ENCODE measurements at regions not wholly inside any gene's neighbourhood (a gene's known extent, or its start where the extent isn't known, plus 50 kb on each side); places are given as distances from the start of the nearest gene placed in this dataset.
"Not testable (repeated sequence)": the region's sequence is repeated elsewhere in the genome, so short reads cannot be mapped to it uniquely, and the experiment has no call there.

GRCh38 chr22:25281675-25282345, 62.4 kb downstream of the CRYBB2 start:
- DNase-seq, result no peak

GRCh38 chr22:25282346-25282670, 62.9 kb downstream of the CRYBB2 start:
- no peak for DNase-seq

DNA sequence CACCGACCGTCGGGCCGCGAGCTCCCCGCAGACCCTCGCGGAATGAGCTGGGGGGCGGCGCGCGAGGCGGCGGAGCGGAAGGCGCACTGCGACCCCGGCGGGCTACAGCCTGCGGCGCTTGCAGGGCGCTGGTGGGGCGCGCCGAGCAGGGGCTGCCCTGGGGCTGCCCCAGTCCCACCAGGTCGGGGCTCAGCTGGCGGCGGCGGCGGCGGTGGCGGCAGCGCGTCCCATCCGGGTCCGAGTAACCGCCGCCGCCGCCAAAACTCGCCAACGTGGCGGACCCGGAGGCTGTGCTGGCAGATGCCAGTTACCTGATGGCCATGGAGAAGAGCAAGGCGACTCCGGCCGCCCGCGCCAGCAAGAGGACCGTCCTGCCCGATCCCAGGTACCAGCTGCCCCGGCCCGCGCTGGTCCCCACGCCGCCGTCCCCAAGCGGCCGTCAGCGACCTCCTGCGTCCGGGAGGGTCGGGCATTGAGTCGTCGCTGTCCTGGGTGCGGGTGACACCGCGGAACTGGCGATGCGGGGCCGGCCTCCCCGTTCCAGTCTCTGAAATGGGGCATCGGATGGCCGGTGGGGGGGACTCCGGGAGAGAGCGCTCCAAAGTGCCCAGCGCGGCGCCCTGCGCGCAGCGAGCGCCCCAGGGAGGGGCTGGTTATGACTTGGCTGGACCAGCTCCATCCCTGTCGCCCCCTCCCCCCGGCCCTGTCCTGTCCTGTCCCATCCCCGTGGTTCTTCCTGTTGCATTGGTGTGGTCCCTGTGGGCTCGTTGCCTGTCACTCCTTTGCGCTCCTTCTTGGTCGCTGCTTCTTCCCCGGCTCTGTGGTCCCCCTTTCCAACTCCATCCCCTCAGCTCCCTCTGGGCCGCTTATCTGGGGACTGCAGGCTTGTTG, 63.5 kb downstream of the CRYBB2 start:
- no peak for DNase-seq

DNA sequence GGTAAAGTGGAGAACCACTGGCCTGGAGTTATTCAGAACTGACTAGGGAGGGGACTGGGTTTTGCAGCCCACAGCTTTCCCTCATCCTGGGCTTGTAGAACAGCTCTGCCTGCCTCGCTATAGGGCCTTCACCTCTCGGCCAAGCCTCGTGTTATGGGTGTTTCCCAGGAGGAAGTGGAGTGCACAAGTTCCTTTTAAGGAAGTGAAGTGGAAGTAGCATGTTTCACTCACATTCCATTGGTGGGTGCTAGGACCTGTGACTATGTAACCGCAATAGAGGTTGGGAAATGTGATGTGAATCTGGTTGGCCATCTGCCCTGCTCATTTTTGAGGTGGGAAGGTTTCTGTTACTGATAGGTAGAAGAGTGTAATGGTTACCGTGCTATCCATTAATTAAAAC, 69.0 kb downstream of the CRYBB2 start:
- not testable (repeated sequence) for DNase-seq

DNA sequence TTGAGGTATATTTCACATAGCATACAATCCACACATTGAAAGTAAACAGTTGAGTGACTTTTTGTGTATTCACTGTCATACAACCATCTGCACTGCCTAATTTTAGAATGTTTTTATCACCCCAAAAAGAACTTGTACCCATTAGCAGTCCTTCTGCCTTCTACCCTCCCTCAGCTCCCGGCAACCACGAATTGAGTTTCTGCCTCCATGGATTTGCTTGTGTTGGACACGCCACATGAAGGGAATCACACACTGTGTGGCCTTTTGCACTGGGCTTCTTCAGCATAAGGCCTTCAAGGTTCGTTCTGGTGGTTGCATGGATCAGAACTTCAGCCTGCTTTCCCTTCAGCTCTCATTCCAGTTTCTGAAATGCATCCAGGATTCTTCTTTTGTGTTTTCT, 82.5 kb downstream of the CRYBB2 start:
- DNase-seq, result not testable (repeated sequence)

DNA sequence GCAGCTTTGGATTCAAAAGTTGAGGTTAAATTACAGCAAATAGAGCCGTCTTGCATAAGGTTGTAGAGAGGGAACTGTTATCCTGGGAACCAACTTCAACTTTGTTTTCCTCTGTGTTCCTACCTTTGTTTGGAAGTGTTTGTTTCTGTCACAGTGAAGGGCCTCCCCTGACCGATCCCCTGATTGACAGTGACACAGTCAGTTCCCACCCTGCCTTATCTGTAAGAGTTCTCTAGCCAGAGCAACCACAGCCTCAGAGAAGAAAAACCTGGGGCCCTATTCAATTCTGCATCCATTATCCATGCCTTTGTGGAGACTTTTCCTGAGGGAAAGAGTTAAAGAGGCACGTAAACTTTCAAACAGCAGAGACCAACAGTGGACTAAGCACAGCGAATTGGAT, 90.1 kb downstream of the CRYBB2 start:
- not testable (repeated sequence) for DNase-seq

GRCh38 chr22:25311924-25312323, 92.5 kb downstream of the CRYBB2 start:
- not testable (repeated sequence) for DNase-seq

GRCh38 chr22:25318081-25318823, 98.8 kb downstream of the CRYBB2 start:
- DNase-seq, result no peak

GRCh38 chr22:25327018-25327755, 107.7 kb downstream of the CRYBB2 start:
- DNase-seq, result no peak

- no peak for DNase-seq
These were observed 111.6 kb downstream of the CRYBB2 start for GRCh38 chr22:25331050-25331449.

- DNase-seq, result not testable (repeated sequence)
These were observed 112.5 kb downstream of the CRYBB2 start for GRCh38 chr22:25331911-25332310.

GRCh38 chr22:25332386-25332785, 112.9 kb downstream of the CRYBB2 start:
- no peak for DNase-seq

GRCh38 chr22:25334162-25334490, 114.7 kb downstream of the CRYBB2 start:
- no peak for DNase-seq

GRCh38 chr22:25334631-25335030, 115.2 kb downstream of the CRYBB2 start:
- not testable (repeated sequence) for DNase-seq

DNA sequence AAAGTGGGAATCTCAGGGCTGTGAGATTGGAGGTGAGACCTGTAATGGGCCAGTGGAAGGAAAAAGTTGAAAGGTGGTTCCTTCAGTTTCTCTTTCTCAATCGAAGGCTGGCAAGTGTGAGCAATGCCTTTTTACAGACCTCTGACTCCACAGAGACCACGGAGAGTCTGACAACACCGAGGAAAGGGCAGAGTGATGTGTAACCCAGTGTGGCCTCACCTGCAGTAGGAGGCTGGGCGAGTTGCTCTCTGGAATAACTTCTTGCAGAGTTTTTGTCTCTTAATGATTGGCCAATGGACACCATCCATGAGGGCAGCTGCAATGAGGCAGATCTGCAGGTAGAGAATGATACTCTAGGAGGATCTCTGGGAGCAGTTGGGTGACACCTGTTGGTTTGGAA, 115.8 kb downstream of the CRYBB2 start:
- DNase-seq, result not testable (repeated sequence)

GRCh38 chr22:25340536-25340935, 121.1 kb downstream of the CRYBB2 start:
- DNase-seq, result not testable (repeated sequence)

DNA sequence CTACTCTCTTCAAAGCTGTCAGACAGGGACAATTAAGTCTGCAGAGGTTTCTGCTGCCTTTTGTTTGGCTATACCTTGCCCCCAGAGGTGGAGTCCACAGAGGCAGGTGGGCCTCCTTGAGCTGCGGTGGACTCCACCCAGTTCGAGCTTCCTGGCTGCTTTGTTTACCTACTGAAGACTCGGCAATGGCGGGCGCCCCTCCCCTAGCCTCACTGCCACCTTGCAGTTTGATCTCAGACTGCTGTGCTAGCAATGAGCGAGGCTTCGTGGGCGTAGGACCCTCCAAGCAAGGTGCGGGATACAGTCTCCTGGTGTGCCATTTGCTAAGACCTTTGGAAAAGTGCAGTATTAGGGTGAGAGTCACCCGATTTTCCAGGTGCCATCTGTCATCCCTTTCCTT, 124.9 kb downstream of the CRYBB2 start:
- DNase-seq, result not testable (repeated sequence)

- no peak for DNase-seq
These were observed 127.7 kb downstream of the CRYBB2 start for GRCh38 chr22:25346859-25347751.

DNA sequence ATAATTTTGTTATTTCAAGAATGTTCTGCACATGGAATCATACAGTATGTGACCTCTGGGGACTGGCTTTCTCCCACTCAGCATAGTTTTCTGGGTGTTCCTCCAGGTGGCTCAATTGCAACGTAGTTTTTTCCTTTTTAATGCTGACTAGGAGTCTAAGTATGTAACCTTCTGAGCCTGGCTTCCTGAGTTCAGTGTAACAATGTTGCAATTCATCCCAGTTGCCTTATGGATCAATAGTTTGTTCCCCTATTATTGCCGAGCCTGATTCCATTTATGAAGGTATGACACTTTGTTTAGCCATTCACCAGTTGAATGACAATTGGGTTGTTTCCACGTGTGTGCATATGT, 128.3 kb downstream of the CRYBB2 start:
- no peak for DNase-seq

GRCh38 chr22:25348391-25348790, 129.0 kb downstream of the CRYBB2 start:
- no peak for DNase-seq

- DNase-seq, result not testable (repeated sequence)
These were observed 129.6 kb downstream of the CRYBB2 start for GRCh38 chr22:25348996-25349395.

- no peak for DNase-seq
These were observed 131.1 kb downstream of the CRYBB2 start for GRCh38 chr22:25350551-25350971.

Data from NCI-H2227 treated with DMSO at 0.1 percent for 48 hours (cell line).